Activated naive CD4-positive, alpha-beta T cell (primary cell): ENCODE measurements at regions not wholly inside any gene's neighbourhood (a gene's known extent, or its start where the extent isn't known, plus 50 kb on each side); places are given as distances from the start of the nearest gene placed in this dataset.

ENCODE experiments used
- DNase-seq, 4 experiments: peaks; one replicate each; lab custom pipeline; 2025; lab: John Stamatoyannopoulos, UW

- no peak for DNase-seq
These were observed 148.1 kb upstream of the DMRT1 start for GRCh38 chr9:693201-694091.

GRCh38 chr9:694092-694402 lies 147.4 kb upstream of the DMRT1 start:
- DNase-seq: no peak

GRCh38 chr9:694403-695154 lies 146.9 kb upstream of the DMRT1 start:
- no peak for DNase-seq

- no peak for DNase-seq
These were observed 146.2 kb upstream of the DMRT1 start for GRCh38 chr9:695252-695651.

- no peak for DNase-seq
These were observed 144.9 kb upstream of the DMRT1 start for GRCh38 chr9:696332-697323.

- no peak for DNase-seq
These were observed 143.2 kb upstream of the DMRT1 start for GRCh38 chr9:698276-698675.

GRCh38 chr9:698954-699353 lies 142.5 kb upstream of the DMRT1 start:
- no peak for DNase-seq

- no peak for DNase-seq
These were observed 142.1 kb upstream of the DMRT1 start for GRCh38 chr9:699396-699795.

GRCh38 chr9:700365-701282 lies 140.9 kb upstream of the DMRT1 start:
- no peak for DNase-seq

GRCh38 chr9:703392-703791 lies 138.1 kb upstream of the DMRT1 start:
- DNase-seq: no peak

GRCh38 chr9:706073-706472 lies 135.4 kb upstream of the DMRT1 start:
- no peak for DNase-seq

- peak in 2 of 4 experiments; percentile 2 to 5 for DNase-seq
These were observed 134.7 kb upstream of the DMRT1 start for GRCh38 chr9:706606-707459.

GRCh38 chr9:708182-708550 lies 133.3 kb upstream of the DMRT1 start:
- no peak for DNase-seq

- DNase-seq: no peak
These were observed 132.7 kb upstream of the DMRT1 start for GRCh38 chr9:708551-709432.

GRCh38 chr9:710951-711745 lies 130.3 kb upstream of the DMRT1 start:
- DNase-seq: no peak

GRCh38 chr9:711761-712553 lies 129.5 kb upstream of the DMRT1 start:
- DNase-seq: no peak

GRCh38 chr9:712643-713042 lies 128.9 kb upstream of the DMRT1 start:
- DNase-seq: no peak

GRCh38 chr9:713091-713490 lies 128.4 kb upstream of the DMRT1 start:
- no peak for DNase-seq
